Central memory CD8-positive, alpha-beta T cell (primary cell): ENCODE measurements at regions not wholly inside any gene's neighbourhood (a gene's known extent, or its start where the extent isn't known, plus 50 kb on each side); places are given as distances from the start of the nearest gene placed in this dataset.

ENCODE experiments used
- ATAC-seq: fragments of 150-1000 bp; cut with Tn5 transposase; replicated peaks from 2 replicates; pipeline ENCODE4 v1.10.0; 2022; ENCODE audit warnings: mild to moderate bottlenecking, moderate FRiP score, moderate number of reproducible peaks; ENCODE audit not compliant: poor library complexity, severe bottlenecking; ENCODE audit errors: extremely low read depth
- DNase-seq, 2 donors: peaks; one replicate each; pipeline ENCODE4 v3.0.0; 2021; ENCODE audit warnings: low spot score in 2 of 2
- H3K27ac Mint-ChIP-seq: one replicate; pipeline ENCODE4 v1.8.0; 2022; ENCODE audit warnings: low read depth, mild to moderate bottlenecking, moderate library complexity, mixed read lengths
- H3K27me3 Mint-ChIP-seq: one replicate; pipeline ENCODE4 v1.8.0; 2022; ENCODE audit warnings: mixed read lengths
- H3K36me3 Mint-ChIP-seq: one replicate; pipeline ENCODE4 v1.8.0; 2022; ENCODE audit warnings: mild to moderate bottlenecking, moderate library complexity, mixed read lengths; ENCODE audit not compliant: insufficient read depth
- H3K4me1 Mint-ChIP-seq: one replicate; pipeline ENCODE4 v1.8.0; 2022; ENCODE audit warnings: mixed read lengths
- H3K4me3 Mint-ChIP-seq: one replicate; pipeline ENCODE4 v1.8.0; 2022; ENCODE audit warnings: mild to moderate bottlenecking, moderate library complexity, mixed read lengths
- H3K9me3 Mint-ChIP-seq: one replicate; pipeline ENCODE4 v1.8.0; 2022; ENCODE audit warnings: mixed read lengths

DNA sequence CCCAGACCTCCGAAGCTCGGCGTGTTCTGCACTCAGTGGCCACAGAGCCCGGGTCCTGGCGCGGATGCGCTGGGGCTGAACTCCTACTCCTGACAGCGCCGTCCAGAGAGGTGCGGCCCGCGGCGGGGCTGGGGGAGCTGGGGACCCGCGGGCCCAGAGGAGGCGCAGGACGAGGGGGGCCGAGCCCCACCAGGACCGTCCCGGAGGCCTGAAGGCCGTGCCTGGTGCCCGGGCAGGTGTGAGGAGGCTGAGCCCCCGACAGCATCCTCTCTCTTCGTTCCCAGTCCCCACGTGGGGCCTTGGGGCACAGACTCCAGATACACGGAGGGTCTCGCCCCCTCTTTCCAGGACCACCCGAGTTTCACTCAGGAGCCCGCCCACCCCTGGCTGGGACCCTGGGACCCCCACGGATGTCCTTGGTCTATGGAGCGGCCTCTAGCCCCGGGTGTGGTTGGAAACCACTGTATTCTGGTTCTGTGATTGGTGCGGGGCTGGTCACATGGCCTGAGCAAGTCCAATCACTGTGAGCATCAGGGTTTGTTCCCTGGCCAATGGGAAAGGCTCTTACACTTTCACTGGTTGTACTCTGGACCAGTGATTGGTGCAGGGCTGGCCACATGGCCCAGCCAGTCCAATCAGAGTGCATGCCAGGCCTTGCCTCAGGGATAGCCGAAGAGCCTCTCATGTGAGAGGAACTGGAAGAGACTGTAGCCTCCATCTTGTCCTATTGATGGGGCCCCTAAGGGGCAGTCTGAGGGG lies 217.6 kb upstream of the SFSWAP start:
- H3K27me3 Mint-ChIP-seq: no peaks in the 10 kb centered on the region
- DNase-seq (no peak), ATAC-seq (no peak)
- H3K4me3 Mint-ChIP-seq: no peak overlapping the region
- H3K27ac Mint-ChIP-seq: no peak overlapping the region
- no peaks in the 10 kb centered on the region for H3K9me3 Mint-ChIP-seq
- H3K36me3 Mint-ChIP-seq: peaks cover 2% of the 10 kb centered on the region
- no peaks in the 10 kb centered on the region for H3K4me1 Mint-ChIP-seq

DNA sequence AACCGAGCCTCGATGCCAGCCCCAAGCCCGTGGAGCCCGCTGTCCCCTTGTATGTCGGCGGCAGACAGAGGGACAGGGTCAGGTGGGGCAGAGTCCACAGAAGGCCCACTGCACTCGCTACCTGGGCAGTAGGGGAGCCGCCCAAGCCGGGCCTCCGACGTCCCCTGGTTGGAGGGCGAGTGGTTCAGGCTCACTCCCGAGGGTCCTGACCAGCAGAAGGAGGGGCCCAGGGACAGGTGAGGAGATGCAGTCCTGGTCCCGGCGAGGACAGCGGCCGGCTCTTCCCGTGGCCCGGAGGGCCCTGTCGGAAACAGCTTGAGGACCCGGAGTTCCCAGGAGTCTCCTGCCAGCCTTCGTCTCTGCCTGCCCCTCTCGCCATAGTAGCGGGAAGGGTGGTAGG lies 216.7 kb upstream of the SFSWAP start:
- H3K4me3 Mint-ChIP-seq: no peak overlapping the region
- H3K27me3 Mint-ChIP-seq: no peaks in the 10 kb centered on the region
- peaks cover 2% of the 10 kb centered on the region for H3K36me3 Mint-ChIP-seq
- no peaks in the 10 kb centered on the region for H3K4me1 Mint-ChIP-seq
- no peak overlapping the region for H3K27ac Mint-ChIP-seq
- no peaks in the 10 kb centered on the region for H3K9me3 Mint-ChIP-seq
- ATAC-seq: no peak
- no peak for DNase-seq

DNA sequence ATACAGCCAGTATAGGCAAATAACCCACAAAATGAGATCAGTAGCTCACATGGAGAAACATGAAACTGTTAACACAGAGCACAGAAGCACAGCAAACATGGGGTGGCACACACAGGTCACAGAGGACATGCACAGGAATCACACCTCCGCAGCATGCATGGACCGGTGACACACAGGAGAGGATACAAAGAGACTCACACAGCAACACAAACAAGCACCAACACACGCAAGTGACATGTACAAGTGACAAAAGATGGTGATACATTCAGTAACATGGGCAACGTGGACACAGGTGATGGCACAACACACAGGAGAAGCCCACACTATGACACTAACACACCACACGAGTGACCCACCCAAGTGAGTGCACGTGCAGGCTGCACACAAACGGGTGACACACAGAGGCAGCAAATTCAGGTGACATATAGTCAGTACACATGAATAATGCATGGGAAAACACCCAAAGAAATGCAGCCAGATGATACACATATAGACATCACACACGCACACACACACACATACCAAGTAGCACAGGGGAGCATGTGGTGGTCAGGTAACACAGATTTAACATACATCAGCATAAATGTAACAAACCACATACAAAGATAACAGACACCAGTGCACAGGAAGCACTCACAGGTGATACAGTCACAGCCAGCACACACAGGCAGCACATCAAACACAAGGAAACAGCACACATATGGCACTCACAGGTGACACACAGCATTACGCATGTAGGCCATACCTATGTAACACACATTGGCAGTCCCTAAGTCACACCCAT lies 216.0 kb upstream of the SFSWAP start:
- ATAC-seq (no peak), DNase-seq (no peak)
- Mint-ChIP-seq H3K9me3 (no peaks in the 10 kb centered on the region), H3K27me3 (no peaks in the 10 kb centered on the region), H3K36me3 (peaks cover 2% of the 10 kb centered on the region), H3K27ac (no peak overlapping the region), H3K4me1 (no peaks in the 10 kb centered on the region), H3K4me3 (no peak overlapping the region)

DNA sequence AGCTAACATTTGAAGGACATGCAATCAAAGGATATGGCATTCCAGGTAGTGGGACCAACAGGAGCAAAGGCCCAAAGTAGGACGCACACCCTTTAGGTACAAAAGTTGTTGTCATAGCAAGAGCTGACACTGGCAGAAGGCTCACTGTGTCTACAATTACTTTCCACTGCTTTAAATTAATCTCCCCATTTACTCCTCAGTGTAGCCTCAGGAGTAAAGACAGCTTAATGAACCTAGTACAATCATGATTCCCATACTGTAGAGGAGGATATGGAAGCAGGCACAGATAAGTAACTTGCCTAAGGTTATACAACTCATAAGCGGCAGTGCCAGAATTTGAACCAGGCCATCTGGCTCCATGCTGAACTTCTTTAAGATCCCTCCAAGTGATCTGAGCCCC lies 212.9 kb upstream of the SFSWAP start:
- Mint-ChIP-seq H3K27ac (no peak overlapping the region), H3K36me3 (no peaks in the 10 kb centered on the region), H3K27me3 (no peaks in the 10 kb centered on the region), H3K4me1 (no peaks in the 10 kb centered on the region), H3K4me3 (no peak overlapping the region), H3K9me3 (no peaks in the 10 kb centered on the region)
- DNase-seq: no peak
- no peak for ATAC-seq

DNA sequence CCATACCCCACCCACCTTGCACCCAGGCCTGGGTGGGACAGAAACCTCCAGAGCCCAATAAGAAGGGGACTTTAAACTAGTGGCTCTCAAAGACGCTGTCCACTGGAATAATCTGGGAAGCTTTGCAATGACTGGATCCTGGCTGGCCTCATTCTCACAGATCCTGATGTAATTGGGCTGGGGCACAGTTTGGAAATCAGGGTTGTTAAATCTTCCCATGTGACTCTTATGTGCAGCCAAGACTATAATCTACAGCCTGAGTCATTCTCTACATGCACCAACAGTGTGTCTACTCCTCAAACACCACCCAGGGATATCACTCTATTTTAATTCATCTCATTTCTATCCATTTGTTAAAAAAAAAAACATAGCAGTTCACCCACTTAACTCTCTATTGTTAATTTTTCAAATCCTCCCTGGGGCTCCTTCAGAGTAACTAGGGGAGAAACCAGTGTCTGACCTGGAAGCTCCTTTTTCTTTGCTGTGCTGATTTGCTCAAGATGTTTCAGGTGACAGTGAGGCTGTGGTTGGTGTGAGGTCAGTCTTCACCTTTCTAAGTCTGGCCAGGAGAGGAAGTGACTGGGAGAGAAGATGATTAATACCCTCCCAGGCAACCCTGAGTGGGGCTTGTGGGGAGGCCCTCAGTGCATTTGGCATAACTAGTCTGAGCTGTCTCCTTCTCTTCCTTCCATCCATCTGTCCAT lies 211.6 kb upstream of the SFSWAP start:
- H3K4me1 Mint-ChIP-seq: no peaks in the 10 kb centered on the region
- no peaks in the 10 kb centered on the region for H3K9me3 Mint-ChIP-seq
- no peak overlapping the region for H3K27ac Mint-ChIP-seq
- no peaks in the 10 kb centered on the region for H3K36me3 Mint-ChIP-seq
- ATAC-seq (no peak), DNase-seq (no peak)
- H3K4me3 Mint-ChIP-seq: no peak overlapping the region
- H3K27me3 Mint-ChIP-seq: no peaks in the 10 kb centered on the region

DNA sequence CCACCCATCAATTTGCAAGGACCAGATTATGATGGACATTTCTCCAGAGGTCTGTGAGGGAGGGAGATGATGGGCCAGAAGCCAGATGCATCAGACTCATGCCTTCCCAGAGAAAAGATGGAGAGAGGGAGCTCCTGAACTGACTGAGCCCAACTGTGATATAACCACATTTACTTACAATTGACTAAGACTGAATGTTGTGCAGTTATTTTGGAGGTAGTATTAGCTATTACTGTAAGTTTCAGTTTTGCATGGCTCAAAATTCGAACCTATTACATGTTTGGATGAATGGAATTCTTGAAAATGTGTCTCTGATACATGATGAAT lies 211.1 kb upstream of the SFSWAP start:
- ATAC-seq (no peak), DNase-seq (no peak)
- Mint-ChIP-seq H3K27ac (no peak overlapping the region), H3K27me3 (no peaks in the 10 kb centered on the region), H3K4me3 (no peak overlapping the region), H3K4me1 (no peaks in the 10 kb centered on the region), H3K36me3 (no peaks in the 10 kb centered on the region), H3K9me3 (no peaks in the 10 kb centered on the region)

DNA sequence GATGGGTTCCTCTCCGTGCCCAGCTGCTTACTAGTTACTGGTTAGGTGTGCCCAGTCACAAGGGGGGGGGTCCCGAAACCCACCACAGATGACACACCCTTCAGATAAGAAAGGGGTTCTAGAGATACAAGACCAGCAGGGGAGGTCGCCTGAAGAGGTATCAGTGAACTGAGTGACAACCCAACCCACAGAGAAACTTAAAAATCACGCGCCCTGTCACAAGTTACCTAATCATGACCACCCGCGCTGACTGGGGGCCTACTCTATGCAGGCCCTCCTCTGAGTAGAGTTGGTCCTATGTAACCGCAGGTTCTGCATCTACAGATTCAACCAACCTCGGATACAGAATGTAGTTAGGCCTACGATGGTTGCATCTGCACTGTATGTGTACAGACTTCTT lies 210.3 kb upstream of the SFSWAP start:
- no peaks in the 10 kb centered on the region for H3K27me3 Mint-ChIP-seq
- no peak for DNase-seq
- no peak overlapping the region for H3K27ac Mint-ChIP-seq
- H3K4me3 Mint-ChIP-seq: no peak overlapping the region
- H3K4me1 Mint-ChIP-seq: no peaks in the 10 kb centered on the region
- no peak for ATAC-seq
- H3K36me3 Mint-ChIP-seq: no peaks in the 10 kb centered on the region
- H3K9me3 Mint-ChIP-seq: no peaks in the 10 kb centered on the region

DNA sequence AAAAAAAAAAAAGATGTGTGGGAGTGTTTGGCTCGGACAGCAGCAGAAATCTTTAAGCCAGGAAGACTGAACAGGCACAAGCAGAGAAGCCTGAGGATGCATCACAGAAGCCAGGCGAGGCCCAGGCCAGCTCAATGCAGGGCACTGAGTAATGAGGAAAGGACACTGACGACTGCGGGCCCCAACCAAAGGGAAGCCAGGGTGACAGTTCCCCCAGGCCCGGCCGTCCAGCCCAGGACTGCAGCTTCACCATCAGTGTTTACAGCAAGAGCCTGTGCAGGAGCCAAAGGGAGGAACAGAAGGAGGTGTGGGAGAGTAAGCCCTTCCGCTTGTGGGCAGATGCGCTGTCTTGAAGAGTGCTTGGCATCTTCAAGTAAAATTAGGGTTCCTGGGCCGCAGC lies 205.3 kb upstream of the SFSWAP start:
- no peak for DNase-seq
- H3K27ac Mint-ChIP-seq: no peak overlapping the region
- no peaks in the 10 kb centered on the region for H3K4me1 Mint-ChIP-seq
- no peaks in the 10 kb centered on the region for H3K27me3 Mint-ChIP-seq
- H3K36me3 Mint-ChIP-seq: no peaks in the 10 kb centered on the region
- no peaks in the 10 kb centered on the region for H3K9me3 Mint-ChIP-seq
- H3K4me3 Mint-ChIP-seq: no peak overlapping the region
- no peak for ATAC-seq

DNA sequence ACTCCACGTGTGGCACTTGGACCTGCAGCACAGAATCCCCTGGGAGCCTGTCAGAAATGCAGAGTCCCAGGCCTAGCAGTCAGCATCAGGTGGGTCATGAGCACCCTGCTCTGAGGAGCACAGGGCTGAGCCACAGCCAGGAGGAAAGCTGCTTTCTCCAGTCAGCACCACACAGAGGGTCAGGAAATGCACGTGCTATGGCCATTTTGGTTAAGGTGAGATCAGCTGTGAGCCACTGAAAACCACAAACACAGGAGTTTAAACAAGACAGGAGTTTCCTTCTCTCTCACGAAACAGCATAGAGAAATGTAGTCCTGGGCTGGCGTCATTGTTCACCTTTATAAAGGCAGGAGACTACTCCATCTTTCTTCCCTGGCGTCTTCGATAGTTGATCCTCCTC lies 204.5 kb upstream of the SFSWAP start:
- DNase-seq: no peak
- Mint-ChIP-seq H3K27ac (no peak overlapping the region), H3K4me3 (no peak overlapping the region)

DNA sequence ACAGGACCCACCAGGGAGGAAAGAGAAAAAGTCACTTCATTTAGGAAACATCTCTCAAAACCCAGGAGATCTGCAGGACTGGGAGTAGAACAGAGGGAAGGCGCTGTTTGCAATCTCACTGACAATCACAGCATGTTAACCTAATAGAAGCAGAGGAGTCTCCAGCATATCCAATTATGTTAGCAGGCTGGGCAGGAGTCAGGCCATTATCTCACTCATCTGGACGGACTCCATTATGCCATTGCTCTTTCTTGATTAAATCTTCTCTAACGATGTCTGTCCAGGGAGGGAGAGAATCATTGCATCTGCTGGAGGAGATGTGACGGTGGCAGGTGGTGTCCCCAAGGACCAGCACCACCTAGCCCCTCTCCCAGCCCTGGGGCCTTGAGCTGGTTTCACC lies 203.8 kb upstream of the SFSWAP start:
- Mint-ChIP-seq H3K4me1 (peaks cover 12% of the 10 kb centered on the region), H3K4me3 (no peak overlapping the region), H3K27ac (no peak overlapping the region), H3K27me3 (no peaks in the 10 kb centered on the region), H3K36me3 (peaks cover 2% of the 10 kb centered on the region), H3K9me3 (no peaks in the 10 kb centered on the region)
- no peak for DNase-seq
- no peak for ATAC-seq

More for the DNA sequence above, 204.5 kb upstream of the SFSWAP start:
- H3K27me3 Mint-ChIP-seq: no peaks in the 10 kb centered on the region
- no peaks in the 10 kb centered on the region for H3K36me3 Mint-ChIP-seq
- peaks cover 5% of the 10 kb centered on the region for H3K4me1 Mint-ChIP-seq
- no peak for ATAC-seq
- H3K9me3 Mint-ChIP-seq: no peaks in the 10 kb centered on the region

DNA sequence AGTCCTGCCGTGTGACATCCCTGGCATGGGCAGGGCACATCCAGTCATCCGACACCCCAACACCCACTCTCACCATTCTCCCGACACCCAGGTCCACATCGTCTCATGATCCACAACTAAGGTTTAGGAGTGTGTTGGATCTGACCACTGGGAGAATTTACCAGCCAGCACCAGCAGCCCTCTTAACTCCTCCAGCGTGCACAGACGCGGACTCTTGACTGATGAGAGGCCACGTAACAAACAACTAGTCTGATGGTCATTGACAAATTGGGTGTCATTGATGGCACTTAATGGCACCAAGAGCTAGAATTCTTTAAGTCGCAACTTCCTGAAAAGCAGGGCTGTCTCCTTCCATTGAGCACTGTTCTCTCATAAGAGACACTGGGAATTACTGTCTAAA lies 203.0 kb upstream of the SFSWAP start:
- Mint-ChIP-seq H3K4me1 (peaks cover 17% of the 10 kb centered on the region), H3K4me3 (no peak overlapping the region), H3K9me3 (no peaks in the 10 kb centered on the region), H3K27me3 (no peaks in the 10 kb centered on the region), H3K27ac (no peak overlapping the region), H3K36me3 (peaks cover 4% of the 10 kb centered on the region)
- DNase-seq (no peak), ATAC-seq (no peak)

DNA sequence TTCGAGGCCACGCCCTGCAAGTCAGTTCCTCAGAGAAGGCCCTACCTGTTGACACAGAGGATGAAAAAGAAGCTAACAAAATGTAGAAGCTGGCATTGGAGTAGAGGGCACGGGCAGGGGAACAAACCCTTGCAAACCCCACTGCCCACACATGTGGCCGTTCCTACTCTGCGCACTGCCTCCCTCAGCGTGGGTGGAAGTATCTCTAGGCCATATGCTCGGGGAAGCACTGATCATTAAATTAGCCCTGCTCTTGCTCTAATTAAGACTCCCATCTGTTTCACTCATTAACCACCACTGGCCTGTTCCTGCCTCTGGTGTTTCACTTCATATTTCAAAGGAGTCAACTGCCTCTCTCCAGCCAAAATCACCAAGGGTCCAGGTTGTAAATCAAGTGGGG lies 201.2 kb upstream of the SFSWAP start:
- no peaks in the 10 kb centered on the region for H3K9me3 Mint-ChIP-seq
- no peak overlapping the region for H3K4me3 Mint-ChIP-seq

DNA sequence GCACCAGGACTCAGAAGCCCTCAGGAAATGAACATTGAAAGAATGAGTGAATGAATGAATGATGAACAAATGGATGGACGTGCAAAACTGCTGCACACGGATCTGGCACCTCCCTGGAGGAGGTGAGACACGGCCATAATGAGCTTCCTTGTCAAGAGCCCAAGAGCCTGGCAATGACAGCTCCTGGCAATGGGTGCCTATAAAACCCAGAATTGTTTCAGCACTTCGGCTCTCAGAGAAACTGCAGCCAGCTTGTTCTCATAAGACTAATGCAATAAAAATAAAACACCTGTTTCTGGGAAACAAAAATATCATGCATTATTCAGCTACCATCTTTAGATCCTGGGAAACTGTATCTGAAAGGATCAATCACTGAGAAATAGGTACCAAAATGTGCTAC lies 200.5 kb upstream of the SFSWAP start:
- DNase-seq (no peak), ATAC-seq (no peak)
- Mint-ChIP-seq H3K36me3 (peaks cover 5% of the 10 kb centered on the region), H3K27me3 (peaks cover 15% of the 10 kb centered on the region), H3K9me3 (no peaks in the 10 kb centered on the region), H3K4me1 (peaks cover 17% of the 10 kb centered on the region), H3K27ac (no peak overlapping the region), H3K4me3 (no peak overlapping the region)

More for the DNA sequence above, 201.2 kb upstream of the SFSWAP start:
- Mint-ChIP-seq H3K27me3 (peaks cover 10% of the 10 kb centered on the region), H3K36me3 (peaks cover 5% of the 10 kb centered on the region), H3K4me1 (peaks cover 17% of the 10 kb centered on the region), H3K27ac (no peak overlapping the region)
- ATAC-seq: no peak
- no peak for DNase-seq
